ENCODE measurements at regions not wholly inside any gene's neighbourhood (a gene's known extent, or its start where the extent isn't known, plus 50 kb on each side); places are given as distances from the start of the nearest gene placed in this dataset.
"Not testable (repeated sequence)": the region's sequence is repeated elsewhere in the genome, so short reads cannot be mapped to it uniquely, and the experiment has no call there.

- DNase-seq (ENCODE audit: low read depth, low spot score) = peak; percentile 85
- ChIA-PET CTCF (interaction anchor here (0.9 to 3.0 kb wide), 6 partner anchors 10 to 825 kb away, joined by 3 to 12 read pairs (median 6); partner anchors contain the start of gene COL5A2), POLR2A (no interaction called here)
- no peak overlapping the region for H3K4me3 ChIP-seq (ENCODE audit: low read depth, low read length)
- peak; percentile 20 for TF ChIP-seq CTCF (IDR thresholded peaks at IDR 0.05; ENCODE audit: insufficient read depth, low read length, missing control alignments)
These were observed 93.7 kb upstream of the WDR75 start for GRCh38 chr2:189347540-189347939.

- no peak for TF ChIP-seq CTCF (IDR thresholded peaks at IDR 0.05; ENCODE audit: insufficient read depth, low read length, missing control alignments)
- POLR2A ChIA-PET = no interaction called here
- no peak overlapping the region for H3K4me3 ChIP-seq (ENCODE audit: low read depth, low read length)
- CTCF ChIA-PET = interaction anchor here (0.9 to 3.0 kb wide), 9 partner anchors 9 to 826 kb away, joined by 3 to 12 read pairs (median 5); partner anchors contain the start of gene COL5A2
- DNase-seq (ENCODE audit: low read depth, low spot score) = no peak
These were observed 92.9 kb upstream of the WDR75 start for GRCh38 chr2:189348369-189348768.

GRCh38 chr2:189350540-189351209, 90.6 kb upstream of the WDR75 start:
- H3K4me3 ChIP-seq (ENCODE audit: low read depth, low read length) = no peak overlapping the region
- no peak for TF ChIP-seq CTCF (IDR thresholded peaks at IDR 0.05; ENCODE audit: insufficient read depth, low read length, missing control alignments)
- POLR2A ChIA-PET = no interaction called here
- CTCF ChIA-PET = interaction anchor here (1.0 to 3.0 kb wide), 2 partner anchors 62 to 256 kb away, joined by 3 to 12 read pairs; no protein-coding TSS in a partner anchor
- DNase-seq (ENCODE audit: low read depth, low spot score) = peak; percentile 77

- DNase-seq (ENCODE audit: low read depth, low spot score); POLR2A ChIA-PET; CTCF ChIA-PET; H3K4me3 ChIP-seq (ENCODE audit: low read depth, low read length): not testable (repeated sequence)
These were observed 89.3 kb upstream of the WDR75 start for GRCh38 chr2:189351933-189352332.

GRCh38 chr2:189357375-189357774, 83.9 kb upstream of the WDR75 start:
- H3K4me3 ChIP-seq (ENCODE audit: low read depth, low read length); POLR2A ChIA-PET; DNase-seq (ENCODE audit: low read depth, low spot score): not testable (repeated sequence)
- CTCF ChIA-PET = interaction anchor here (0.7 kb wide), 1 partner anchor 9 kb away, joined by 3 read pairs; no protein-coding TSS in a partner anchor

GRCh38 chr2:189360861-189361260, 80.4 kb upstream of the WDR75 start:
- no peak overlapping the region for H3K4me3 ChIP-seq (ENCODE audit: low read depth, low read length)
- no peak for TF ChIP-seq CTCF (IDR thresholded peaks at IDR 0.05; ENCODE audit: insufficient read depth, low read length, missing control alignments)
- ChIA-PET POLR2A (no interaction called here), CTCF (no interaction called here)
- DNase-seq (ENCODE audit: low read depth, low spot score) = no peak

- no peak overlapping the region for H3K4me3 ChIP-seq (ENCODE audit: low read depth, low read length)
- no peak for DNase-seq (ENCODE audit: low read depth, low spot score)
- ChIA-PET CTCF (no interaction called here), POLR2A (no interaction called here)
- no peak for TF ChIP-seq CTCF (IDR thresholded peaks at IDR 0.05; ENCODE audit: insufficient read depth, low read length, missing control alignments)
These were observed 79.0 kb upstream of the WDR75 start for GRCh38 chr2:189362283-189362682.

All from AG04449 (cell line).